Activated naive CD8-positive, alpha-beta T cell treated with anti-CD3 and anti-CD28 coated beads, Interleukin-2, amount 50 U/mL, for 24 hours (primary cell): ENCODE measurements at regions not wholly inside any gene's neighbourhood (a gene's known extent, or its start where the extent isn't known, plus 50 kb on each side); places are given as distances from the start of the nearest gene placed in this dataset.

Experiments used
- ATAC-seq: fragments of 150-1000 bp; cut with Tn5 transposase; one replicate; pipeline ENCODE4 v1.10.0; 2021
- DNase-seq: peaks from one replicate; pipeline ENCODE4 v3.0.0; 2021
- H3K27ac Mint-ChIP-seq: one replicate; pipeline ENCODE4 v1.8.0; 2021; ENCODE audit warnings: mild to moderate bottlenecking, mixed read lengths
- H3K27me3 Mint-ChIP-seq: one replicate; pipeline ENCODE4 v1.8.0; 2021; ENCODE audit warnings: mixed read lengths
- H3K36me3 Mint-ChIP-seq: one replicate; pipeline ENCODE4 v1.8.0; 2021; ENCODE audit warnings: low read depth, mixed read lengths
- H3K4me1 Mint-ChIP-seq: one replicate; pipeline ENCODE4 v1.8.0; 2021; ENCODE audit warnings: mixed read lengths
- H3K4me3 Mint-ChIP-seq: one replicate; pipeline ENCODE4 v1.8.0; 2021; ENCODE audit warnings: mild to moderate bottlenecking, moderate library complexity, mixed read lengths
- H3K9me3 Mint-ChIP-seq: one replicate; pipeline ENCODE4 v1.8.0; 2021; ENCODE audit warnings: mixed read lengths

GRCh38 chr6:66861007-66861541 is 1154.0 kb upstream of the EYS start:
- H3K36me3 Mint-ChIP-seq = no peaks in the 10 kb centered on the region
- H3K4me1 Mint-ChIP-seq = no peaks in the 10 kb centered on the region
- H3K4me3 Mint-ChIP-seq = no peak overlapping the region
- ATAC-seq (no peak), DNase-seq (no peak)
- H3K27ac Mint-ChIP-seq = no peak overlapping the region
- H3K27me3 Mint-ChIP-seq = no peaks in the 10 kb centered on the region
- H3K9me3 Mint-ChIP-seq = peaks cover 5% of the 10 kb centered on the region

GRCh38 chr6:66860328-66860727 is 1153.3 kb upstream of the EYS start:
- H3K4me1 Mint-ChIP-seq = no peaks in the 10 kb centered on the region
- no peak for ATAC-seq
- H3K27me3 Mint-ChIP-seq = no peaks in the 10 kb centered on the region

GRCh38 chr6:66858196-66858595 is 1151.2 kb upstream of the EYS start:
- Mint-ChIP-seq H3K4me3 (no peak overlapping the region), H3K9me3 (peaks cover 11% of the 10 kb centered on the region), H3K4me1 (no peaks in the 10 kb centered on the region), H3K36me3 (no peaks in the 10 kb centered on the region), H3K27me3 (no peaks in the 10 kb centered on the region), H3K27ac (no peak overlapping the region)
- ATAC-seq = no peak
- no peak for DNase-seq

More at GRCh38 chr6:66860328-66860727, 1153.3 kb upstream of the EYS start:
- no peak for DNase-seq
- Mint-ChIP-seq H3K27ac (no peak overlapping the region), H3K36me3 (no peaks in the 10 kb centered on the region), H3K4me3 (no peak overlapping the region), H3K9me3 (peaks cover 5% of the 10 kb centered on the region)

GRCh38 chr6:66854014-66854413 is 1147.0 kb upstream of the EYS start:
- H3K4me1 Mint-ChIP-seq = no peaks in the 10 kb centered on the region
- peaks cover 9% of the 10 kb centered on the region for H3K9me3 Mint-ChIP-seq
- DNase-seq (no peak), ATAC-seq (no peak)
- H3K27ac Mint-ChIP-seq = no peak overlapping the region
- H3K36me3 Mint-ChIP-seq = no peaks in the 10 kb centered on the region
- no peak overlapping the region for H3K4me3 Mint-ChIP-seq
- H3K27me3 Mint-ChIP-seq = no peaks in the 10 kb centered on the region

- no peak for ATAC-seq
- no peak for DNase-seq
- Mint-ChIP-seq H3K4me1 (no peaks in the 10 kb centered on the region), H3K36me3 (no peaks in the 10 kb centered on the region), H3K9me3 (peaks cover 19% of the 10 kb centered on the region), H3K27ac (no peak overlapping the region), H3K27me3 (no peaks in the 10 kb centered on the region), H3K4me3 (no peak overlapping the region)
Measured at GRCh38 chr6:66851930-66852329, 1144.9 kb upstream of the EYS start.

- no peak for DNase-seq
- ATAC-seq = no peak
- Mint-ChIP-seq H3K4me1 (no peaks in the 10 kb centered on the region), H3K27me3 (no peaks in the 10 kb centered on the region), H3K4me3 (no peak overlapping the region), H3K27ac (no peak overlapping the region), H3K9me3 (peaks cover 17% of the 10 kb centered on the region), H3K36me3 (no peaks in the 10 kb centered on the region)
Measured at GRCh38 chr6:66849843-66850242, 1142.8 kb upstream of the EYS start.

GRCh38 chr6:66848244-66848953 is 1141.4 kb upstream of the EYS start:
- Mint-ChIP-seq H3K36me3 (no peaks in the 10 kb centered on the region), H3K4me1 (no peaks in the 10 kb centered on the region), H3K27ac (no peak overlapping the region), H3K27me3 (no peaks in the 10 kb centered on the region), H3K4me3 (no peak overlapping the region), H3K9me3 (peaks cover 15% of the 10 kb centered on the region)
- no peak for DNase-seq
- no peak for ATAC-seq

GRCh38 chr6:66838764-66839163 is 1131.7 kb upstream of the EYS start:
- H3K27me3 Mint-ChIP-seq = no peaks in the 10 kb centered on the region
- DNase-seq (no peak), ATAC-seq (no peak)
- H3K9me3 Mint-ChIP-seq = no peaks in the 10 kb centered on the region
- no peaks in the 10 kb centered on the region for H3K4me1 Mint-ChIP-seq
- H3K27ac Mint-ChIP-seq = no peak overlapping the region
- H3K36me3 Mint-ChIP-seq = no peaks in the 10 kb centered on the region
- H3K4me3 Mint-ChIP-seq = no peak overlapping the region

- H3K36me3 Mint-ChIP-seq = no peaks in the 10 kb centered on the region
- H3K4me3 Mint-ChIP-seq = no peak overlapping the region
- ATAC-seq (no peak), DNase-seq (no peak)
- H3K9me3 Mint-ChIP-seq = peaks cover 11% of the 10 kb centered on the region
- H3K27me3 Mint-ChIP-seq = no peaks in the 10 kb centered on the region
- no peak overlapping the region for H3K27ac Mint-ChIP-seq
- no peaks in the 10 kb centered on the region for H3K4me1 Mint-ChIP-seq
Measured at GRCh38 chr6:66825539-66825938, 1118.5 kb upstream of the EYS start.

- no peak for DNase-seq
- H3K4me1 Mint-ChIP-seq = no peaks in the 10 kb centered on the region
- H3K27ac Mint-ChIP-seq = no peak overlapping the region
- H3K4me3 Mint-ChIP-seq = no peak overlapping the region
- H3K36me3 Mint-ChIP-seq = no peaks in the 10 kb centered on the region
- ATAC-seq = no peak
- H3K27me3 Mint-ChIP-seq = no peaks in the 10 kb centered on the region
- H3K9me3 Mint-ChIP-seq = peaks cover 10% of the 10 kb centered on the region
Measured at GRCh38 chr6:66814156-66814555, 1107.1 kb upstream of the EYS start.

- Mint-ChIP-seq H3K4me3 (no peak overlapping the region), H3K4me1 (no peaks in the 10 kb centered on the region), H3K27me3 (no peaks in the 10 kb centered on the region), H3K9me3 (peaks cover 13% of the 10 kb centered on the region), H3K36me3 (no peaks in the 10 kb centered on the region), H3K27ac (no peak overlapping the region)
- ATAC-seq (no peak), DNase-seq (no peak)
Measured at GRCh38 chr6:66808771-66809170, 1101.7 kb upstream of the EYS start.

- H3K9me3 Mint-ChIP-seq = peaks cover under 1% of the 10 kb centered on the region
- no peak overlapping the region for H3K4me3 Mint-ChIP-seq
- no peaks in the 10 kb centered on the region for H3K36me3 Mint-ChIP-seq
- H3K4me1 Mint-ChIP-seq = no peaks in the 10 kb centered on the region
- H3K27me3 Mint-ChIP-seq = no peaks in the 10 kb centered on the region
- DNase-seq (no peak), ATAC-seq (no peak)
- H3K27ac Mint-ChIP-seq = no peak overlapping the region
Measured at GRCh38 chr6:66796987-66797386, 1090.0 kb upstream of the EYS start.

- Mint-ChIP-seq H3K36me3 (no peaks in the 10 kb centered on the region), H3K4me1 (no peaks in the 10 kb centered on the region), H3K27me3 (no peaks in the 10 kb centered on the region), H3K27ac (no peak overlapping the region), H3K9me3 (peaks cover 3% of the 10 kb centered on the region), H3K4me3 (no peak overlapping the region)
- no peak for DNase-seq
- no peak for ATAC-seq
Measured at GRCh38 chr6:66788579-66788978, 1081.6 kb upstream of the EYS start.

GRCh38 chr6:66772800-66773199 is 1065.8 kb upstream of the EYS start:
- H3K9me3 Mint-ChIP-seq = peaks cover 9% of the 10 kb centered on the region
- ATAC-seq (no peak), DNase-seq (no peak)
- H3K4me3 Mint-ChIP-seq = no peak overlapping the region
- no peaks in the 10 kb centered on the region for H3K4me1 Mint-ChIP-seq
- no peaks in the 10 kb centered on the region for H3K27me3 Mint-ChIP-seq
- no peaks in the 10 kb centered on the region for H3K36me3 Mint-ChIP-seq
- no peak overlapping the region for H3K27ac Mint-ChIP-seq

- no peaks in the 10 kb centered on the region for H3K4me1 Mint-ChIP-seq
- no peak for ATAC-seq
- no peak overlapping the region for H3K27ac Mint-ChIP-seq
- no peak for DNase-seq
- H3K9me3 Mint-ChIP-seq = peaks cover 9% of the 10 kb centered on the region
- H3K4me3 Mint-ChIP-seq = no peak overlapping the region
- no peaks in the 10 kb centered on the region for H3K36me3 Mint-ChIP-seq
- H3K27me3 Mint-ChIP-seq = no peaks in the 10 kb centered on the region
Measured at GRCh38 chr6:66771626-66772025, 1064.6 kb upstream of the EYS start.

GRCh38 chr6:66751630-66752029 is 1044.6 kb upstream of the EYS start:
- ATAC-seq = no peak
- Mint-ChIP-seq H3K4me3 (no peak overlapping the region), H3K9me3 (peaks cover 17% of the 10 kb centered on the region), H3K27ac (no peak overlapping the region), H3K4me1 (no peaks in the 10 kb centered on the region), H3K27me3 (no peaks in the 10 kb centered on the region), H3K36me3 (no peaks in the 10 kb centered on the region)
- no peak for DNase-seq
